GM18511 (cell line): ENCODE measurements at regions not wholly inside any gene's neighbourhood (a gene's known extent, or its start where the extent isn't known, plus 50 kb on each side); places are given as distances from the start of the nearest gene placed in this dataset.
"Not testable (repeated sequence)": the region's sequence is repeated elsewhere in the genome, so short reads cannot be mapped to it uniquely, and the experiment has no call there.

Experiments used
- ATAC-seq: cut with Tn5 transposase; IDR thresholded peaks from one replicate; pipeline ENCODE4 v1.9.1; 2021; ENCODE audit warnings: mild to moderate bottlenecking, moderate library complexity; ENCODE audit not compliant: unreplicated experiment

DNA sequence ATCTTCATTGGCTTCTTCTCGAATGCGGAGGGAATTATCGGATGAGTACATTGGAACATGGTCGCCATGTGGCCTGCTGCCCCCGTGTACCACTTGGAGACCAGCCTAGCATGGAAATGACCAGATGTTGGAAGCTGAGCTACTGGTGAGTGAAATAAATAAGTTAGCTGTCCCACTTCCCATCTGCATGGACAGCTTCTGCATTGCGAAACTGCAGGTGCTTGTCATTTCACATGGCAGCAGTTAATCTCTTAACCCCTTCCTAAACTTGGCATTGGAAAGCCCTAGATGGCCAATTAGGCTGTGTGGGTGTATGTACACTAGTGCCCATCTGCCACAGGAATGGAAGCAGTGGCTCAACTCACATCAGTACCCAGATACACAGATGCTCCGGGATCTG is 246.6 kb upstream of the IL12B start:
- no peak for ATAC-seq

DNA sequence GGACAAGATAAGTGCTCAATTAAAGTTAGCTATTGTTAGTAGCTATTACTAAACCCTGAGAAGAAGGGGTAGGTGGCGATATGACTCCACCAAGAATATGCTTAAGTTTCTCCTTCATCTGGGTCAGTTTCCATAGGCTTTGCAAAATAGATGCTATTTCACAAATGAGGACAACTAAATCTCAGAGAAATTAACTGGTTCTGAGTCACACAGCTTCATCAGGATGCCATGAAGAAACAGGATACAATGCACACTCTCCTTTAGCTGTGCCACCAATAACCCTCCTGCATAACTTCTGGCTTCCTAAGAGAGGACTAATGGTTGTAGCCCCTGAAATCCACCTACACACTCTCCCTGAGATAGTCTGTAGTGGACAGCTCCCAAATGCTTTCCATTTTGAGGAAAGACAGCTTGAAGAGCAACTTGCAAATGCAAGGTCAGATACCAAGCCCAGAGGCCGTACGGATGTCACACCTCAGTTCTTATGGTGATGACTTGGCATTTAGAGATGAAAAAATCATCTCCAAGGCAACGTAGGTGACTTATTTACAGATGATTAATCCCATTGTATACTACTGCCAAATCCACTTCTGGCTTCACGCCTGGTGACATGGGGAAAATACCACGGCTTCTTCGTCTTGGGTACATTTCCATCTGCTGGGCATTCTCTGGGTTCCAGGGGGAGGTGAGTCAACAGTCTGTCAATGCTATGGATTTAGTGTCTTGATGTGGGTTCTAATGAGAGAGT is 251.4 kb upstream of the IL12B start:
- no peak for ATAC-seq

DNA sequence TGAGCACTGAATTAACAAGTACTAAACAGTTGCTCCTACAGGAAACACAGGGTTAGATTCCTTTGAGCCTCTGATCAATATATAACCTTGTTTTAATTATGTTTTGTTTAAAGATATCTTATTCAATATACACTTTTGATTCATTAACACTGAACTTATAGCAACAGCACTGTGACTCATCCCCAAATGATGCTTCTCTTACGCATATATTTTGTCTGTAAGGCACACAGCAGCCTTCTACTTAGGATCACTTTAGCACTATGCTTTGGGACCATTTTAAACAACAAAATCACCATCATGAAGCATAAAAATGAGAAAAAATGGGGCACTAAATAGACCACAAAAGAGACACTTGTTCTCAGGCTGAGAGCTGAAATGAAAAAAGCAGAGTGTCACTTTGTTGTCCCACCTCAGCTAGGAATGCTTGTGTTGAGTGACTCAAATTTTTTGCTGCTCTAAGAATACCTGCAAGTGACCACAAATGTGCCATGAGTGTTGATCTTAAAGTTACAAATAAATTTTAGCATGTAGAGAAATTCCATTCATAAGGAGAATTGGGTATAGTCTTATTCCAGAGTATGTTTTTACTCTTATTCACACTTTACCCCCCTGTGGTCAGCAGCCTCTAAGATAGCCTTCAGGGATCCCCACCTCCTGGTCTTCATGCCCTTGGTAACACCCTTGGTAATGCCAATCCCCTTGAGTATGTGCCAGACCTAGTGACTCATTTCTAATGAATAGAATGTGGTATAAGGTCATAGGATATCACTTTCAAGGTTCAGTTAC is 252.7 kb upstream of the IL12B start:
- ATAC-seq: no peak

DNA sequence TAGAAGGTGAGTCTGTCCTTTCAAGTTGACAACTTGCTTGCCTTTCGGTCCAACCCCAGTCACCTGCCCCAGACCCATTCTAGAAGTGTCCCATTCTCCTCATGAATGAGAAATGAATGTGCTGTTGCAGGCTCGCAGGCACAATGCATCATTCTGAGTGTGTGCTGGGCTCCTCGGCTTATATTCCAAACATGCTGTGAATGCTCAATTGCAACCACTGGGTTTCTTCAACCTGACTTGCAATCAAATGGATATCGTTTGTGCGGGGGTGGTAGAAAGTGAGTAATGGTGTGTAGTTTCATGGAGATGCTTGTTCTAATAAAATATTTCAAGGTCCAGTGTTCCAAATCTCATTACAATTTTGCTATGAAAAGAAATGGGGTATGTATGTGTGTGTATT is 256.6 kb upstream of the IL12B start:
- no peak for ATAC-seq

DNA sequence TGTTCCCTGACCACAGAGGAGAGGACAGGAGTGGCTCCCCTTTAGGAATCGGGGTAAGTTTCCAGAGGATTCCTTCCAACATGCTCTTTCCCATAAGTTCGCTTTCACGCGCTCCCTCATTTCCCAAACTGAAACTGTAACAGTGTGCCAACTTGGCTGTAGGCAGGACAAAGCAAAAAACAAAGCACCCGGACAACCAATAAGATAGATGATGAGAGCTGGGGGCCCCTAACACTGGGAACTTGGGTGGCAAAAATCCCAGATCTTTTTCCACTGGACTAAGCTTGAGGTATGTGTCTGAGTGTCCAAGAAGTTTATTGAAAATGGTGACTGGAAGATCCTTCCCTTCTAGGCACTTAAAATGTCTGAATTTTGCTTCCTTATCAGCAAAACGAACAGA is 258.7 kb upstream of the IL12B start:
- no peak for ATAC-seq

DNA sequence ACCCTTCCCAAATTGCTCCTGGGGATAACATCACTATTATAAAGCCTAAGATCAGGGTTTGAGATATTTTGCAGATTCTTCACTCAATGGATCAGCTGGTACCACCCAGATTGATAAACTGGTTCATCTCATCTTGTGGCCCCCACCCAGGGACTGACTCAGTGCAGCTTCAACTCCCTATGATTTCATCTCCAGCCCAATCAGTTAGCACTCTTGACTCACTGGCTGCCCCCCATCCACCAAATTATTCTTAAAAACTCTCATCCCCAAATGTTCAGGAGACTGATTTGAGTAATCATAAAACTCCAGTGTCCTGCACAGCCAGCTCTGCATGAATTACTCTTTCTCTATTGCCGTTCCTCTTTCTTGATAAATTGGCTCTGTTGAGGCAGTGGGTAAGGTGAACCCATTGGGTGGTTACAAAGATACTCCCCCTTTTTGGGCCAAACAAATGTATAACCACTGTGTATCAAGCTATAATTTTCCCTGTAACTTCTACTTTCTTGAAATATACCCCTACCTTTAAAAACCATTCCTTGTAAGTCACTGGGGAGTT is 263.3 kb upstream of the IL12B start:
- ATAC-seq: no peak

DNA sequence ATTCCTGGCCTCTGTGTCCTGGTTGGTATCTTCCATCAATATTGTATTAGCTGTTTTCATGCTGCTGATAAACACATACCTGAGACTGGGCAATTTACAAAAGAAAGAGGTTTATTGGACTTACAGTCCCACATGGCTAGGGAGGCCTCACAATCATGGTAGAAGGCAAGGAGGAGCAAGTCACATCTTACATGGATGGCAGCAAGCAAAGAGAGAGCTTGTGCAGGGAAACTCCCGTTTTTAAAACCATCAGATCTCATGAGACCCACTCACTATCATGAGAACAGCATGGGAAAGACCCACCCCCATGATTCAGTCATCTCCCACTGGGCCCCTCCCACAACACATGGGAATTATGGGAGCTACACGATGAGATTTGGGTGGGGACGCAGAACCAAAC is 265.3 kb upstream of the IL12B start:
- not testable (repeated sequence) for ATAC-seq

DNA sequence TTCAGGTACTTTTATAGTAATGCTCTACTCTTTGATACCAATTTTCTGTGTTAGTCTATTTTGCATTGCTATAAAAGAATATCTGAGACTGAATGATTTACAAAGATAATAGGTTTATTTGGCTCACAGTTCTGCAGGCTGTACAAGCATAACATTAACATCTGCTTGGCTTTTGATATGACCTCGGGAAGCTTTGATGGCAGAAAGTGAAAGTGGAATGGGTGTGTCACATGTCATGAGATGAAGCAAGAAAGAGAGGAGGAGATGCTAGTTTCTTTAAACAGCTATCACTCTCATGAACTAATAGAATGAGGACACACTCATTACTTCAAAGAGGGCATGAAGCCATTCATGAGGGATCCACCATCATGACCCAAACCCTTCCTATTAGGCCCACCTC is 270.9 kb upstream of the IL12B start:
- no peak for ATAC-seq

DNA sequence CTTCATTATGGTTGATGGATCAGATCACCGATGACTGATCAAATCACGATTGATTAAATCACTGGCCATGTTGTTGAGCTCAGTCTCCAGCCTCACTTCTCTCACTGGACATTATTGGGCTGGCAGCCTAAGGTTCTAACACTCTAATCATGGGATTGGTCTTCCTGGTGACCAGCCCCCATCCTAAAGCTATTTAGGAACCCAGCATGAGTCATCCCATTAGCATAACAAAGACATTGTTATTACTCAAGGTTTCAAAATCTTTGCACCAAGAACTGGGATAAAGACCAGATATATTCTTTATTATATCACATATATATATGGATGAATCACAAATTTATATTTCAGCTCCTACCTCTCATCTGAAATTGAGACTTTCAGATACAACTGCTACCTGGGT is 272.1 kb upstream of the IL12B start:
- ATAC-seq: no peak

DNA sequence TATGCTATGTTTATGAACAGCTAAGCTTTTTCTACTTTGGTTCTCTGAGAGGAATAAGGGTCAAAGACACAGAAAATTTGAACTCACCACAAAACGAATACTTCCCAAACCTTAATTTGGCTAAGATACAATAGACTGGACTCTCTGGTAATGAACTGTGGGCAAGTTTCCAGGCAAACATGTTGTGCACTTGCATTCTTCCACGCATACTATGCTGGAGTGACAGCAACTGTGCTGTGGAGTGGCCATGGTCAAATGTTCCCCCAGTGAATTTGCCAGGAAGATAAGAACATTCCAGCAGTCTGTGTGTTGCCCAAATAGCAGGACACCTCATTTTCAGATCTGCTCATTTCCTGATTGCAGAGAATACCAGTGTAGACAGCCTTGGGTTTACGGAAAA is 275.3 kb upstream of the IL12B start:
- no peak for ATAC-seq

DNA sequence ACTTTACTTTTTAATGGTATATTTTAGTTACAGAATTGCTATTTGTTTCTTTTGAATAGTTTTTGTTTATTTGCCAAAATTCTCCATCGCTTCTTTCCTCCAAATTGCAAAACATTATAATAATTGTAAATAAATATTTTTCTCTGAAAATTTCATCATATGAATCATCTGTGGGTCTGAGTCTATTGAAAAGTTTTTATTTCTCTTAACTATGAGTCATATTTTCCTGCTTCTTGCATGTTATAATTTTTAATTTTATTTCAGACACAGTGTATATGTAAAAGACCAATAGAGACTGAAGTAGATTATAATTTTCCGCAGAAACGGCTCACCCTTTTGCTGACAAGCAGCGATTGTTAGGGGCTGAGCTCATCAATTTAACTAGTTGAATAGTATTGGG is 279.1 kb upstream of the IL12B start:
- ATAC-seq: no peak

DNA sequence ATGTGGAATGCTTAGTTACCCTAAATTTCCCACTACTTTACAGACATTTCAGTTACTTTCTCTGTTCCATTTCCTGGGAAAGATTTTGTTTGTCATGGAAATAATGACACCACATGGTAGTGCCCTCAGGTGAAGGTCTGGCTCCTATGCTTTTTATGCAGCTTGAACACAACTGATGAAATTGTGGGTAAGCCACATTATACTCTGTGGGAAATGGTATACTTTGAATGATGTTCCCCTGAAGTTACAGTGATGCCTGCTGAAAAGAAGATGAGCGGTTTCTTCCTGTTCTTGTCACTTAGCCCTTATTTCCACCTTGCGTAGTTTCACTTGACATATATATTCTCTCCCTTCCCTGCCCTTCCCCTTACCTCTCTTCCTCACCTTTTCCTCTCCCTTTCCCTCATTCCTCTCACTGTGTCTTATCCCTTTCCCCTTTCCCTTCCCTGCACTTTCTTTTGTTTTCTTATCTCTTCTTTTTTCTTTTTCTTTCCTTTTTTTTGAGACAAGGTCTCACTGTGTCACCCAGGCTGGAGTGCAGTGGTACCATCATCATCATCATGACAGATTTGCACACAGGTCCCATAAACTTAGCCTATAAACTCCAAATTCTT is 280.8 kb upstream of the IL12B start:
- no peak for ATAC-seq

DNA sequence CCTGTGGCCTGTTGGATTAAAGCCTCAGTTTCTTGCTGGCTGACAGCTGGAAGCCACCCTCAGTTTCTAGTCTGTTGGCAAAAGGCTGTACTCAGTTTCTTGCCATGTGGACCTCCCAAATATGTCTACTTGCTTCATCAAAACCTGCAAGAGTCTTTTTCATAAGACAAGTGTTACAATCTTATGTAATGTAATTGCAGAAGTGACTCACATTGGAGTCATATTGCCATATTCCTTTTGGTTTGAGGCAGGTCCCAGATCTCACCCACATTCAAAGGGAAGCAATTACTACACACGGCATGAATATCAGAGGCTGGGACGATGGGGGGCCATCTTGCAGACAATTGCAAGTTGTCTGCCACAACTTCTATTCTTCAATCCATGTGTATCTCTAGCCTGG is 286.7 kb upstream of the IL12B start:
- ATAC-seq: no peak

DNA sequence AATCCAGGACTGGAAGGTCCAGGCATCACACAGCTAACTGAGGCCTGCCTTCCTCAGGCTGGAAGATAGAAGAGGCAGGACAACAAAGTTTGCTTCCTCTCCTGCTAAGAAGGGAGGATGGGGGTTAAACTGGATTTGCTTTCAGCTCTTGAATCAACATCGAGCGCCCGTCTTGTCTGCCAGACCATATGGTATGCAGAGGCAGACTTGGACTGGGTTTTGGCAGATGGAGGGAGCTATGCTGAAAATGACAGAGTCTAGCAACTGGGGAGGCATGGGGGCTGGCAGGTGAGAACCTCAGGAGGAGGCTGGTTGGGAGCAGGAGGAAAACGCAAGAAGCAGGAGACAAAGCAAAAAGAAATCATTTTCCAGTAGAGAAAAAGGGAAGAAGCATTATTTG is 289.5 kb upstream of the IL12B start:
- no peak for ATAC-seq

DNA sequence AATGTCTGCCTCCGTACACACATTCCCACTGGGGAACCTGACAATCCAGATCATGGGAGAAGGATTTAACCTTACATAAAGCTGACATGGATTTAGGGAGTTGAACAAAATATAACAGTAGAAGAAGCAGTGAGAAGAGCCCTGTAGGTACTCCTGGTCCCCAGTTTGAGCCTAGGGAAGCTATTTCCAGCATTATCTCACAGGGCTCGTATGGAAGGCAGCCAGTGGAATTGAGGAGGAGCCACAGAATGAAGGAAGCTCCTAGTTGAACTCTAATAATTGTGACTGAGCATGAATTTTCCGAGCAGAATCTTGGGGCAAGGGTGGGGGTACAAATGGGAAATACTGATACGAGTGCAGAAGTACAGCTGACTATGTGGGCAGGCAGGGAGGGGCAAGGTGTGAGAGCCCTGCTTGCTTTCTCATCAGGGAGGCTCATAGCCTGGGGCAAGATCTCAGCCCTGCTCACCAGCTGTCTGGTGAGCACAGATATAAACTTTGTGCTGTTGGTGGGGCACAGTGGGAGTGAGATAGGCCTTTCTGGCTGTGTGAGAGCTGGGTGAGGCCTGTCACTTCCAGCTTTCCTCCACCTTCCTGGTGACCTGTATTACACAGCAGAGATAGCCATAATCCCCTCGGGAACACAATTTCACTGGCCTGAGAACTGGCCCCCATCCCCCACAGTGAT is 290.7 kb upstream of the IL12B start:
- ATAC-seq: no peak

DNA sequence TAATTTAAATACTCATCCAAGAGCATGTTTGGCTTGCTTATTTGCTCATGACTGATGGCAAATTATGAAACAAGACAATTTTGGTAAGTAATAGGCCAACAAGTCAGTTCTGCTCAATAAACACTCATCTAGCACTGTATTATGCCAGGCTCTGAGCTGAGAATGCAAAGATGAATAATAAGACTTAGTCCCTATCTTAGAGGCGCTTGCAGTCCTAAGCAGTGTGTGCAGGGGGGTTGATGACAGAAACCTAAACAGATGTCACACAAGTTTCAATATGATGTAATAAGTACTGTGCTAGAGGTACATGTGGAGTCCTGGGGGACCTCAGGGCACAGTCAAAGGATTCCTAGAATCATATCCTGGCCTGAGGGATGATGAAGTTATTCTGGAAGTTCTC is 287.6 kb upstream of the ADRA1B start:
- ATAC-seq: no peak

DNA sequence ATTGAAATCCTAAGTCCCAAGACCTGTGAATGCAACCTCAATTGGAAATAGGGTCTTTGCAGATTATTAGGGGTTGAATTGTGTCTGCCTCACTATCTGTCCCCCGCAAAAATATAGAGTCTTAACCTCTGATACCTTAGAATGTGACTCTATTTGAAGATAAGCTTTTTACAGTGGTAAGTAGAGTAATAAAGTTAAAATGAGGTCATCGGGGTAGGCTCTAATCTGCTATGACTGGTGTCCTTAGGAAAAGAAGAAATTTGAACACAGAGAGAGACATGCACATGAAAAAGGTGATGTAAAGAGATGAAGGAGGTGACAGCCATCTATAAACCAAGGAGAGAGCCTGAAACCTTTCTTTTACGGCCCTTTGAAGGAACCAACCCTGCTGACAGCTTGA is 287.1 kb upstream of the ADRA1B start:
- no peak for ATAC-seq

DNA sequence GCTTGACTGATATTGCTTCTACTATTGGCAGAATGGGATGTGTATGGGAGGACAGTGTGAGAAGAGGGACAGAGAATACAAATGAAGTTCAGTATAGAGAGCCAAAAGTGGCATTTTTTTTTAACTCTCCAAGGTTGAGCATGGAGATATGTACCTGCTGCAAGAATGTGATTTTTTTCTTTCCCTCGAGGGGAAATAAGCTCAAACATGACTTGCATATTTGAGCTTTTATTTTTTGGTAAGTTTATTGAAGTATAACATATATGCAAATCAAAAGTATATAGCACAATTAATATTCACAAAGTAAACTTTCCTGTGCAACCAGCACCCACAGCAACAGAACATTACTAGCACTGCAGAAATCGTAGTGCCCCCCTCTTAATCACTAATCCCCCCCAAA is 285.7 kb upstream of the ADRA1B start:
- ATAC-seq: no peak

DNA sequence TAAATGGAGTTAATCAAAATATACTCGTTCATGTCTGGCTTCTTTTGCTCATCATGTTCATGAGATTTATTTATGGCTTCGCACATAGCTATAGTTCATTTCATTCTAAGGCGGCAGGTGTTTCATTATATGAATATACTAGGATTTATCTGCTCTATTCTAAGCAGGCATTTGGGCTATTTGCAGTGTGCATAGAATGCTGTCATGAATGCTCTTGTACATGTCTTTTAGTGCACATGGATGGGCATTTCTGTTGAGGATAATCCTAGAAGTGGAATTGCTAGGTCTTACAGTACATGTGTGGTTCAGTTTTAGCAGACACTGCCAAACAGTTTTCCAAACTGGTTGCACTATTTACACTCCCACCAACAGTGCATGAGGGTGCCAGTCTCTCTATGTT is 285.3 kb upstream of the ADRA1B start:
- ATAC-seq: no peak

DNA sequence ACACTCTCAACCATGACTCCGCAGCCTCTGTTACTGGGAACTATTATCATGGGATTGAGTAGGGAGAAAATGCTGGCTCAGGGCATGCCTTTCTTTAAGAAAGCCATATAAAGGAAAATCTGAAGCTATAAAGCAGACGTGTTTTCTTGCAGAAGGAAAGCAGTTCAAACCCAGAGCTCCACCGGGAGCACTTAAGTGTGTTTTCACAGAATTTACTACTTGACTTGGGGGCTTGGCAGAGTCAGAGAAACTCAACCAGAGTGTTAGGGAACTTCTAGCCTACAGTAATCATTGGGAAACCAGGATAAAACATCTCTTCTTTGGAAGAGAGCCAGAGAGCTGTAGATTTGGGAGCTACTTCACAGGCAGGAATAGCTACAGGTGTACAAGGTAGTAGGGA is 283.4 kb upstream of the ADRA1B start:
- no peak for ATAC-seq

DNA sequence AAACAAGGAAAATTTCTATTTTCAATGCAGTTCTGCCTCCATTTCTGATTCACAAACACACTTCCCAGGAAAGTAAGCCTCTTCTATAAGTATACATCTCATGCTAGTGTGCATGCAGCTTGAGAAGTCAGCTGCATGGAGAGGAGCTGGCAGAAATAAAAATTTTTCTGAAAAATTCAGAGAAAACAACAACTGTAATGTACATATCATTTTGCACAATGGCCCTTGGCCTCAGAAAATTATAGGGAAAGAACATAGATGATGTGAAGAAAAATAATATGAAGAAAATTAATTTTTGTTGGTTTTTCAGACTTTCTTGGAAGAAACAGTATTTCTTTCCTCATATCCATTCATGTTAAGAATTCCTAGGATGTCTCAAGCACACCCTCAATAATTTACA is 277.8 kb upstream of the ADRA1B start:
- ATAC-seq: no peak
